MM.1S (cell line): ENCODE measurements at regions not wholly inside any gene's neighbourhood (a gene's known extent, or its start where the extent isn't known, plus 50 kb on each side); places are given as distances from the start of the nearest gene placed in this dataset.

Source experiments
- DNase-seq: peaks from one replicate; pipeline ENCODE4 v3.0.0-alpha.2; 2015
- H2AFZ ChIP-seq: fragments of 300-600 bp; sonication (generic); 2 replicates; pipeline ENCODE4 v1.6.0; 2016; ENCODE audit warnings: antibody characterized with exemption, low read length
- H3F3A ChIP-seq: fragments of 300-600 bp; sonication (generic); 2 replicates; pipeline ENCODE4 v1.6.1; 2016; ENCODE audit warnings: mild to moderate bottlenecking, antibody characterized with exemption, low read length, moderate library complexity, mixed read lengths; ENCODE audit not compliant: insufficient read depth
- H3K27ac ChIP-seq: fragments of 300-600 bp; sonication (generic); 2 replicates; pipeline ENCODE4 v1.5.1; 2016; ENCODE audit warnings: mild to moderate bottlenecking, low read length
- H3K27me3 ChIP-seq: fragments of 300-600 bp; sonication (generic); replicated peaks from 2 replicates; pipeline ENCODE4 v1.6.0; 2016; ENCODE audit warnings: low read length; ENCODE audit not compliant: insufficient read depth
- H3K36me3 ChIP-seq: fragments of 300-600 bp; sonication (generic); replicated peaks from 2 replicates; pipeline ENCODE4 v1.6.1; 2016; ENCODE audit warnings: mild to moderate bottlenecking, low read length, mixed read lengths; ENCODE audit not compliant: insufficient read depth
- H3K4me1 ChIP-seq: fragments of 300-600 bp; sonication (generic); 2 replicates; pipeline ENCODE4 v1.6.1; 2016; ENCODE audit warnings: low read length, mixed read lengths
- H3K4me2 ChIP-seq: fragments of 300-600 bp; sonication (generic); 2 replicates; pipeline ENCODE4 v1.6.0; 2016; ENCODE audit warnings: low read depth, low read length
- H3K4me3 ChIP-seq: fragments of 300-600 bp; sonication (generic); 2 replicates; pipeline ENCODE4 v1.5.1; 2016; ENCODE audit warnings: low read length, mixed read lengths
- H3K79me2 ChIP-seq: fragments of 300-600 bp; sonication (generic); 2 replicates; pipeline ENCODE4 v1.6.1; 2016; ENCODE audit warnings: mixed run types, low read length, mixed read lengths
- H3K9ac ChIP-seq: fragments of 300-600 bp; sonication (generic); 2 replicates; pipeline ENCODE4 v1.6.1; 2016; ENCODE audit warnings: low read length, mixed read lengths
- H3K9me2 ChIP-seq: fragments of 300-600 bp; sonication (generic); replicated peaks from 2 replicates; pipeline ENCODE4 v1.6.1; 2016; ENCODE audit warnings: mild to moderate bottlenecking, low read length, mixed read lengths; ENCODE audit not compliant: insufficient read depth
- H3K9me3 ChIP-seq: fragments of 300-600 bp; sonication (generic); replicated peaks from 2 replicates; pipeline ENCODE4 v1.6.1; 2016; ENCODE audit warnings: mild to moderate bottlenecking, low read length, mixed read lengths; ENCODE audit not compliant: insufficient read depth
- H4K20me1 ChIP-seq: fragments of 300-600 bp; sonication (generic); 2 replicates; pipeline ENCODE4 v1.6.1; 2016; ENCODE audit warnings: mild to moderate bottlenecking, low read length, moderate library complexity, mixed read lengths; ENCODE audit not compliant: insufficient read depth
- EZH2 ChIP-seq: fragments of 300-600 bp; sonication (generic); optimal IDR thresholded peaks from 2 replicates; pipeline ENCODE3; 2017; ENCODE audit warnings: low read depth, mild to moderate bottlenecking, antibody characterized with exemption, low read length, mixed read lengths
- EZH2phosphoT487 ChIP-seq: fragments of 300-600 bp; sonication (generic); IDR thresholded peaks from 2 replicates; pipeline ENCODE4 v1.6.1; 2018; ENCODE audit warnings: antibody characterized with exemption, low read length
- TF ChIP-seq, protein P1 (sequence below): fragments of 300-600 bp; sonication (generic); IDR thresholded peaks from 2 replicates; pipeline ENCODE4 v1.5.1; 2016; ENCODE audit warnings: antibody characterized with exemption, low read length, mixed read lengths

DNA sequence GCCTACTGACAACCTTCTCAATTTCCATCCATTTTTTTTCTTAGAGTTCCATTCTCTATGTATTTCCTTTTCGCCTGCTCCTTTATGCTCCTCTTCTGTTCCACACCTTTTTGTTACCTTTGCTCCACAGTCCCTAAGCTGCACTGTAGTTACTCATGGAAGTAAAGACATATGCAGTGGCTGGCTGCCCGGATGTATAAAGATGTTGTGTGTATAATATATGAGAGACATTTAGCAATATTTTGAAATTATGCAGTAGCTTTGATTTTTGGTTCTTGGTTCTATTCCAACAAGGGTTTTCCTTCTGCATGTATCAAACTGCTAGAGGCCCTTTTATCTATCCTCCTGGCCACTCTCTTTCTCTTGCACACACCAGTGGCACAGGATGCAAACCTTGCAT lies 234.9 kb downstream of the DOK5 start:
- TF ChIP-seq, protein P1, sequence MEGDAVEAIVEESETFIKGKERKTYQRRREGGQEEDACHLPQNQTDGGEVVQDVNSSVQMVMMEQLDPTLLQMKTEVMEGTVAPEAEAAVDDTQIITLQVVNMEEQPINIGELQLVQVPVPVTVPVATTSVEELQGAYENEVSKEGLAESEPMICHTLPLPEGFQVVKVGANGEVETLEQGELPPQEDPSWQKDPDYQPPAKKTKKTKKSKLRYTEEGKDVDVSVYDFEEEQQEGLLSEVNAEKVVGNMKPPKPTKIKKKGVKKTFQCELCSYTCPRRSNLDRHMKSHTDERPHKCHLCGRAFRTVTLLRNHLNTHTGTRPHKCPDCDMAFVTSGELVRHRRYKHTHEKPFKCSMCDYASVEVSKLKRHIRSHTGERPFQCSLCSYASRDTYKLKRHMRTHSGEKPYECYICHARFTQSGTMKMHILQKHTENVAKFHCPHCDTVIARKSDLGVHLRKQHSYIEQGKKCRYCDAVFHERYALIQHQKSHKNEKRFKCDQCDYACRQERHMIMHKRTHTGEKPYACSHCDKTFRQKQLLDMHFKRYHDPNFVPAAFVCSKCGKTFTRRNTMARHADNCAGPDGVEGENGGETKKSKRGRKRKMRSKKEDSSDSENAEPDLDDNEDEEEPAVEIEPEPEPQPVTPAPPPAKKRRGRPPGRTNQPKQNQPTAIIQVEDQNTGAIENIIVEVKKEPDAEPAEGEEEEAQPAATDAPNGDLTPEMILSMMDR, result no peak
- no peaks in the 10 kb centered on the region for H3K36me3 ChIP-seq
- H3K9me3 ChIP-seq, result no peaks in the 10 kb centered on the region
- no peaks in the 10 kb centered on the region for H3K27me3 ChIP-seq
- no peak overlapping the region for H3K4me3 ChIP-seq
- H3K4me1 ChIP-seq, result peaks cover 43% of the 10 kb centered on the region
- no peak overlapping the region for H3K27ac ChIP-seq
- no peak for DNase-seq
- H3K9me2 ChIP-seq, result no peaks in the 10 kb centered on the region
- H2AFZ ChIP-seq, result no peak overlapping the region
- H3K4me2 ChIP-seq, result no peak overlapping the region
- no peaks in the 10 kb centered on the region for H4K20me1 ChIP-seq
- no peak overlapping the region for H3K9ac ChIP-seq
- no peaks in the 10 kb centered on the region for H3K79me2 ChIP-seq
- H3F3A ChIP-seq, result peaks cover 22% of the 10 kb centered on the region

DNA sequence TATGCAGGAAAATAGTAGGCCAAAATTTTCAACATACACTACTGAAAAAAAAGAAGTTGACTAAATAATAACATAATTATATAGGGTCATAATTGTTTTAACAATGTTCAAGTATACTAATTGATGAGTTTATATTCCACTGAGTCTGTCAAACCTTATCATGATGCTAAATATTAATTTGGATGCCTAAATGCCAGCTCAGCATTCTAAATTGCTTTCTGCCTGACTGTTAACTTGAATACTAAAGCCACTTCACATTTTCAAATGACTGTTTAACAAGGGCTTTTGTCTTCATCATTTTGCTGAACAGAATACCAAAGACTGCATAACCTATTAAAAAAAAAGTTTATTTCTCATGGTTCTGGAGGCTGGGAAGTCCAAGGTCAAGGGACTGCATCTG lies 232.8 kb downstream of the DOK5 start:
- no peak overlapping the region for H3K4me3 ChIP-seq
- H3K4me2 ChIP-seq, result no peak overlapping the region
- peaks cover 41% of the 10 kb centered on the region for H3F3A ChIP-seq
- no peak overlapping the region for H3K9ac ChIP-seq
- H3K27ac ChIP-seq, result no peak overlapping the region
- H3K4me1 ChIP-seq, result peaks cover 46% of the 10 kb centered on the region
- H3K36me3 ChIP-seq, result no peaks in the 10 kb centered on the region
- H3K27me3 ChIP-seq, result no peaks in the 10 kb centered on the region
- H2AFZ ChIP-seq, result no peak overlapping the region
- TF ChIP-seq EZH2phosphoT487, result no peak
- TF ChIP-seq EZH2, result no peak
- TF ChIP-seq, protein P1, result no peak
- no peaks in the 10 kb centered on the region for H3K9me3 ChIP-seq
- no peaks in the 10 kb centered on the region for H3K9me2 ChIP-seq
- DNase-seq, result no peak
- no peaks in the 10 kb centered on the region for H4K20me1 ChIP-seq
- H3K79me2 ChIP-seq, result no peaks in the 10 kb centered on the region

DNA sequence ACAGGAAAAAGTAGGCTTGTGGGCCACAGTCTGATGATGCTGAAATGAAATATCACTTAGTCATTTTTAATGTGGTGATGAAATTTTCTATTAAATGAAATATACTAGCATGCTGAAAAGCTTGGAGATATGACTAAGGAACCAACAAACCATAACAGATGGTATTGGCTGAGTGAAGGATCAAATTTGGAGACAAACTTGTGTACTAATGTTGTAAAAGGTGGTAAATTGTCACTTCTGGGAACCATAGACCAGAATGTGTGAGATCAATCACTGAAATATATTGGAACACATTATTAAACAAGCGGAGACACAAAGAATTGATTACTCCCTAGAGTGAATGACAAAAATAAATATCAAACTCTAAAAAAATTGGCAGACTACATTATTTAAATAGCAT lies 232.4 kb downstream of the DOK5 start:
- H3K27ac ChIP-seq, result no peak overlapping the region
- no peaks in the 10 kb centered on the region for H3K9me2 ChIP-seq
- no peak overlapping the region for H3K9ac ChIP-seq
- H2AFZ ChIP-seq, result no peak overlapping the region
- TF ChIP-seq EZH2phosphoT487 (no peak), EZH2 (no peak)
- TF ChIP-seq, protein P1, result no peak
- no peak overlapping the region for H3K4me2 ChIP-seq
- H3K79me2 ChIP-seq, result no peaks in the 10 kb centered on the region
- H3K9me3 ChIP-seq, result no peaks in the 10 kb centered on the region
- H3F3A ChIP-seq, result peaks cover 45% of the 10 kb centered on the region
- no peak for DNase-seq
- no peaks in the 10 kb centered on the region for H4K20me1 ChIP-seq
- no peaks in the 10 kb centered on the region for H3K36me3 ChIP-seq
- peaks cover 45% of the 10 kb centered on the region for H3K4me1 ChIP-seq
- H3K4me3 ChIP-seq, result no peak overlapping the region
- no peaks in the 10 kb centered on the region for H3K27me3 ChIP-seq
